GM18517 (cell line): ENCODE measurements at regions not wholly inside any gene's neighbourhood (a gene's known extent, or its start where the extent isn't known, plus 50 kb on each side); places are given as distances from the start of the nearest gene placed in this dataset.

Source experiments
- ATAC-seq: cut with Tn5 transposase; IDR thresholded peaks from one replicate; pipeline ENCODE4 v1.9.1; 2021; ENCODE audit warnings: mild to moderate bottlenecking, moderate library complexity; ENCODE audit not compliant: unreplicated experiment

- no peak for ATAC-seq
Measured at GRCh38 chr17:12287953-12288352, 267.3 kb downstream of the MAP2K4 start.

GRCh38 chr17:12290207-12290606, 269.5 kb downstream of the MAP2K4 start:
- no peak for ATAC-seq

GRCh38 chr17:12296209-12296625, 275.5 kb downstream of the MAP2K4 start:
- no peak for ATAC-seq

GRCh38 chr17:12301551-12301950, 280.9 kb downstream of the MAP2K4 start:
- no peak for ATAC-seq

GRCh38 chr17:12302711-12303110, 282.0 kb downstream of the MAP2K4 start:
- ATAC-seq: no peak

GRCh38 chr17:12310811-12311210, 290.1 kb downstream of the MAP2K4 start:
- ATAC-seq: no peak

- no peak for ATAC-seq
Measured at GRCh38 chr17:12312692-12313091, 292.0 kb downstream of the MAP2K4 start.

GRCh38 chr17:12313786-12314185, 293.1 kb downstream of the MAP2K4 start:
- no peak for ATAC-seq

GRCh38 chr17:12316021-12316420, 295.3 kb downstream of the MAP2K4 start:
- no peak for ATAC-seq

- no peak for ATAC-seq
Measured at GRCh38 chr17:12318571-12319266, 298.0 kb downstream of the MAP2K4 start.

- no peak for ATAC-seq
Measured at GRCh38 chr17:12320286-12320685, 299.6 kb downstream of the MAP2K4 start.

GRCh38 chr17:12328204-12328603, 307.5 kb downstream of the MAP2K4 start:
- no peak for ATAC-seq

GRCh38 chr17:12330456-12330855, 309.8 kb downstream of the MAP2K4 start:
- no peak for ATAC-seq

- ATAC-seq: no peak
Measured at GRCh38 chr17:12341328-12341727, 320.7 kb downstream of the MAP2K4 start.

- ATAC-seq: no peak
Measured at GRCh38 chr17:12342161-12342560, 321.5 kb downstream of the MAP2K4 start.

- ATAC-seq: no peak
Measured at GRCh38 chr17:12342609-12343435, 322.1 kb downstream of the MAP2K4 start.

GRCh38 chr17:12348476-12348875, 317.2 kb upstream of the MYOCD start:
- no peak for ATAC-seq

- ATAC-seq: no peak
Measured at GRCh38 chr17:12349297-12349696, 316.4 kb upstream of the MYOCD start.

- no peak for ATAC-seq
Measured at GRCh38 chr17:12352127-12352526, 313.6 kb upstream of the MYOCD start.

- no peak for ATAC-seq
Measured at GRCh38 chr17:12357600-12357999, 308.1 kb upstream of the MYOCD start.

- no peak for ATAC-seq
Measured at GRCh38 chr17:12358477-12358876, 307.2 kb upstream of the MYOCD start.

- ATAC-seq: no peak
Measured at GRCh38 chr17:12362853-12363455, 302.7 kb upstream of the MYOCD start.
